ENCODE measurements at regions not wholly inside any gene's neighbourhood (a gene's known extent, or its start where the extent isn't known, plus 50 kb on each side); places are given as distances from the start of the nearest gene placed in this dataset.

DNA sequence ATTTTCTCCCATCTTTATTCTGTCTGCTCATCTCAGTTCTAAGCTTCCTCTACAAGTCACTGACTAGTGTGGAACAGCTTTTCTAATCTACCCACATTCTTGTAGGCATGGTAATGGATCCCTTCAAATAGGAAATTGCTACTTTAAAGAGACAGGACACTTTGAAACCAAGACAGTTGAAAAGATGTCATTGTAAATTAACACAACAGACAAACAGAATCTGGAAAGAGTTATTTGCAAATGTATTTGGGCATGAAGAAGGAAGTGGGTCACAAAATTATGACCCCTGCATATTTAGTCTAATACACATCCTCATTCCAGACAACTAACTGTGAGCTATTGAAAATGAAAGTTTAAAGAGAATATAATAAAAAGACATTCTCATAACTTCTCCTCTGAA is 298.2 kb upstream of the MARCKS start:
- peaks cover 30% of the 10 kb centered on the region for H3F3A ChIP-seq (replicated peaks; ENCODE audit: insufficient read depth)
- peak overlapping the region; percentile 89 to 94; a peak in 3 of 4 replicates for H3K27ac ChIP-seq (ENCODE audit: low read depth in 2 of 2, low read length in 1 of 2)
- no peak overlapping the region for H3K4me3 ChIP-seq (ENCODE audit: low read depth in 2 of 2, low read length in 1 of 2)
- H3K79me2 ChIP-seq (ENCODE audit: insufficient read depth): no peaks in the 10 kb centered on the region
- H2AFZ ChIP-seq (ENCODE audit: low read depth): peak overlapping the region; percentile 72
- ChIA-PET CTCF (no interaction called here), POLR2A (no interaction called here)
- H3K27me3 ChIP-seq (ENCODE audit: insufficient read depth): no peaks in the 10 kb centered on the region
- H3K9ac ChIP-seq: peak overlapping the region; percentile 34; the same call in 1 of the 2 replicates
- peaks cover 3 to 22% of the 10 kb centered on the region in 2 experiments; a peak in 3 of 4 replicates for H3K4me1 ChIP-seq (ENCODE audit: control insufficient read depth in 1 of 2, insufficient read depth in 2 of 2, low read depth in 1 of 2, low read length in 1 of 2)
- H4K20me1 ChIP-seq (ENCODE audit: insufficient read depth): no peaks in the 10 kb centered on the region
- no peaks in the 10 kb centered on the region for H3K36me3 ChIP-seq (replicated peaks in 1 of 2; ENCODE audit: control insufficient read depth in 1 of 2, insufficient read depth in 2 of 2, low read length in 1 of 2)
- peak overlapping the region; percentile 40; the same call in 1 of the 2 replicates for H3K4me2 ChIP-seq
- no peaks in the 10 kb centered on the region for H3K9me3 ChIP-seq
- no peaks in the 10 kb centered on the region for H3K9me2 ChIP-seq
- no peak for DNase-seq
- TF ChIP-seq TEAD4 (IDR thresholded peaks at IDR 0.05; ENCODE audit: borderline replicate concordance, insufficient read depth): peak; percentile 86
- TF ChIP-seq, protein P1, sequence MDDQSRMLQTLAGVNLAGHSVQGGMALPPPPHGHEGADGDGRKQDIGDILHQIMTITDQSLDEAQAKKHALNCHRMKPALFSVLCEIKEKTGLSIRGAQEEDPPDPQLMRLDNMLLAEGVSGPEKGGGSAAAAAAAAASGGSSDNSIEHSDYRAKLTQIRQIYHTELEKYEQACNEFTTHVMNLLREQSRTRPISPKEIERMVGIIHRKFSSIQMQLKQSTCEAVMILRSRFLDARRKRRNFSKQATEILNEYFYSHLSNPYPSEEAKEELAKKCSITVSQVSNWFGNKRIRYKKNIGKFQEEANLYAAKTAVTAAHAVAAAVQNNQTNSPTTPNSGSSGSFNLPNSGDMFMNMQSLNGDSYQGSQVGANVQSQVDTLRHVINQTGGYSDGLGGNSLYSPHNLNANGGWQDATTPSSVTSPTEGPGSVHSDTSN (IDR thresholded peaks at IDR 0.05): peak; percentile 96
- TF ChIP-seq FOSL2 (IDR thresholded peaks at IDR 0.05; ENCODE audit: borderline replicate concordance, low read depth): peak; percentile 58; the same call in 1 of the 2 replicates
- no peak for TF ChIP-seq MXI1 (IDR thresholded peaks at IDR 0.05; ENCODE audit: low read depth, low read length)
- no peak for TF ChIP-seq RAD21 (IDR thresholded peaks at IDR 0.05; ENCODE audit: low read length)
- TF ChIP-seq ELF1 (IDR thresholded peaks at IDR 0.05): no peak
- peak; percentile 50; the same call in 1 of the 2 replicates for TF ChIP-seq NFIC (IDR thresholded peaks at IDR 0.05; ENCODE audit: borderline replicate concordance)
- peak; percentile 53; the same call in 1 of the 2 replicates for TF ChIP-seq SIN3A (IDR thresholded peaks at IDR 0.05; ENCODE audit: borderline replicate concordance, low read depth, low read length)
- TF ChIP-seq TCF12 (IDR thresholded peaks at IDR 0.05): peak; percentile 98
- no peak for TF ChIP-seq YY1 (IDR thresholded peaks at IDR 0.05; ENCODE audit: low read depth)
- no peak for TF ChIP-seq RCOR1 (IDR thresholded peaks at IDR 0.05; ENCODE audit: low read length)
- TF ChIP-seq EP300 (IDR thresholded peaks at IDR 0.05; ENCODE audit: borderline replicate concordance in 1 of 2, low read depth in 1 of 2, low read length in 1 of 2): peak; percentile 73 to 96
- peak; percentile 50 for TF ChIP-seq RXRA (IDR thresholded peaks at IDR 0.05; ENCODE audit: borderline replicate concordance, low read depth)
- TF ChIP-seq, protein P2, sequence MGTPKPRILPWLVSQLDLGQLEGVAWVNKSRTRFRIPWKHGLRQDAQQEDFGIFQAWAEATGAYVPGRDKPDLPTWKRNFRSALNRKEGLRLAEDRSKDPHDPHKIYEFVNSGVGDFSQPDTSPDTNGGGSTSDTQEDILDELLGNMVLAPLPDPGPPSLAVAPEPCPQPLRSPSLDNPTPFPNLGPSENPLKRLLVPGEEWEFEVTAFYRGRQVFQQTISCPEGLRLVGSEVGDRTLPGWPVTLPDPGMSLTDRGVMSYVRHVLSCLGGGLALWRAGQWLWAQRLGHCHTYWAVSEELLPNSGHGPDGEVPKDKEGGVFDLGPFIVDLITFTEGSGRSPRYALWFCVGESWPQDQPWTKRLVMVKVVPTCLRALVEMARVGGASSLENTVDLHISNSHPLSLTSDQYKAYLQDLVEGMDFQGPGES (IDR thresholded peaks at IDR 0.05; ENCODE audit: low read depth, low read length): no peak
- TF ChIP-seq SMC3 (IDR thresholded peaks at IDR 0.05; ENCODE audit: low read depth, low read length): no peak
- TF ChIP-seq EZH2phosphoT487 (IDR thresholded peaks at IDR 0.05; ENCODE audit: borderline replicate concordance, low read depth): no peak
- TF ChIP-seq CHD2 (IDR thresholded peaks at IDR 0.05; ENCODE audit: low read length, partially characterized antibody): no peak
- TF ChIP-seq, protein P3, sequence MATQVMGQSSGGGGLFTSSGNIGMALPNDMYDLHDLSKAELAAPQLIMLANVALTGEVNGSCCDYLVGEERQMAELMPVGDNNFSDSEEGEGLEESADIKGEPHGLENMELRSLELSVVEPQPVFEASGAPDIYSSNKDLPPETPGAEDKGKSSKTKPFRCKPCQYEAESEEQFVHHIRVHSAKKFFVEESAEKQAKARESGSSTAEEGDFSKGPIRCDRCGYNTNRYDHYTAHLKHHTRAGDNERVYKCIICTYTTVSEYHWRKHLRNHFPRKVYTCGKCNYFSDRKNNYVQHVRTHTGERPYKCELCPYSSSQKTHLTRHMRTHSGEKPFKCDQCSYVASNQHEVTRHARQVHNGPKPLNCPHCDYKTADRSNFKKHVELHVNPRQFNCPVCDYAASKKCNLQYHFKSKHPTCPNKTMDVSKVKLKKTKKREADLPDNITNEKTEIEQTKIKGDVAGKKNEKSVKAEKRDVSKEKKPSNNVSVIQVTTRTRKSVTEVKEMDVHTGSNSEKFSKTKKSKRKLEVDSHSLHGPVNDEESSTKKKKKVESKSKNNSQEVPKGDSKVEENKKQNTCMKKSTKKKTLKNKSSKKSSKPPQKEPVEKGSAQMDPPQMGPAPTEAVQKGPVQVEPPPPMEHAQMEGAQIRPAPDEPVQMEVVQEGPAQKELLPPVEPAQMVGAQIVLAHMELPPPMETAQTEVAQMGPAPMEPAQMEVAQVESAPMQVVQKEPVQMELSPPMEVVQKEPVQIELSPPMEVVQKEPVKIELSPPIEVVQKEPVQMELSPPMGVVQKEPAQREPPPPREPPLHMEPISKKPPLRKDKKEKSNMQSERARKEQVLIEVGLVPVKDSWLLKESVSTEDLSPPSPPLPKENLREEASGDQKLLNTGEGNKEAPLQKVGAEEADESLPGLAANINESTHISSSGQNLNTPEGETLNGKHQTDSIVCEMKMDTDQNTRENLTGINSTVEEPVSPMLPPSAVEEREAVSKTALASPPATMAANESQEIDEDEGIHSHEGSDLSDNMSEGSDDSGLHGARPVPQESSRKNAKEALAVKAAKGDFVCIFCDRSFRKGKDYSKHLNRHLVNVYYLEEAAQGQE (IDR thresholded peaks at IDR 0.05; ENCODE audit: low read depth, low read length): no peak
- TF ChIP-seq, protein P4, sequence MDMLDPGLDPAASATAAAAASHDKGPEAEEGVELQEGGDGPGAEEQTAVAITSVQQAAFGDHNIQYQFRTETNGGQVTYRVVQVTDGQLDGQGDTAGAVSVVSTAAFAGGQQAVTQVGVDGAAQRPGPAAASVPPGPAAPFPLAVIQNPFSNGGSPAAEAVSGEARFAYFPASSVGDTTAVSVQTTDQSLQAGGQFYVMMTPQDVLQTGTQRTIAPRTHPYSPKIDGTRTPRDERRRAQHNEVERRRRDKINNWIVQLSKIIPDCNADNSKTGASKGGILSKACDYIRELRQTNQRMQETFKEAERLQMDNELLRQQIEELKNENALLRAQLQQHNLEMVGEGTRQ (IDR thresholded peaks at IDR 0.05; ENCODE audit: borderline replicate concordance, low read depth, low read length): no peak
- TF ChIP-seq GABPA (IDR thresholded peaks at IDR 0.05; ENCODE audit: low read depth): no peak
- peak; percentile 83 for TF ChIP-seq JUND (IDR thresholded peaks at IDR 0.05)
- no peak for TF ChIP-seq TAF1 (IDR thresholded peaks at IDR 0.05; ENCODE audit: borderline replicate concordance, low read depth, low read length)
- no peak for TF ChIP-seq GATA2 (CRISPR knock-in tag; IDR thresholded peaks at IDR 0.05)
- TF ChIP-seq, protein P5, sequence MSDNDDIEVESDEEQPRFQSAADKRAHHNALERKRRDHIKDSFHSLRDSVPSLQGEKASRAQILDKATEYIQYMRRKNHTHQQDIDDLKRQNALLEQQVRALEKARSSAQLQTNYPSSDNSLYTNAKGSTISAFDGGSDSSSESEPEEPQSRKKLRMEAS (IDR thresholded peaks at IDR 0.05; ENCODE audit: low read depth): no peak
- TF ChIP-seq MEF2A (IDR thresholded peaks at IDR 0.05; ENCODE audit: borderline replicate concordance, low read depth): no peak
- TF ChIP-seq, protein P6, sequence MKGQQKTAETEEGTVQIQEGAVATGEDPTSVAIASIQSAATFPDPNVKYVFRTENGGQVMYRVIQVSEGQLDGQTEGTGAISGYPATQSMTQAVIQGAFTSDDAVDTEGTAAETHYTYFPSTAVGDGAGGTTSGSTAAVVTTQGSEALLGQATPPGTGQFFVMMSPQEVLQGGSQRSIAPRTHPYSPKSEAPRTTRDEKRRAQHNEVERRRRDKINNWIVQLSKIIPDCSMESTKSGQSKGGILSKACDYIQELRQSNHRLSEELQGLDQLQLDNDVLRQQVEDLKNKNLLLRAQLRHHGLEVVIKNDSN (IDR thresholded peaks at IDR 0.05; ENCODE audit: borderline replicate concordance, low read depth): no peak

Data from SK-N-SH (cell line).